Esophagus (tissue), 2 donors: ENCODE measurements at regions not wholly inside any gene's neighbourhood (a gene's known extent, or its start where the extent isn't known, plus 50 kb on each side); places are given as distances from the start of the nearest gene placed in this dataset.

Experiments
- H3K27ac ChIP-seq, 2 donors: one replicate each; pipeline ENCODE4 v1.5.1; 2013; ENCODE audit warnings: low read depth in 2 of 2, mild to moderate bottlenecking in 2 of 2, inconsistent platforms in 1 of 2, low read length in 1 of 2, moderate library complexity in 1 of 2
- H3K27me3 ChIP-seq, 2 donors: one replicate each; pipeline ENCODE4 v1.6.1; 2013; ENCODE audit warnings: low read length in 2 of 2, control low read depth in 1 of 2, mild to moderate bottlenecking in 1 of 2; ENCODE audit not compliant: insufficient read depth in 2 of 2, control insufficient read depth in 1 of 2
- H3K36me3 ChIP-seq, 2 donors: one replicate each; pipeline ENCODE4 v1.6.1; 2013; ENCODE audit warnings: low read length in 1 of 2; ENCODE audit not compliant: control insufficient read depth in 2 of 2, insufficient read depth in 2 of 2
- H3K4me1 ChIP-seq, 2 donors: one replicate each; pipeline ENCODE4 v1.6.1; 2013; ENCODE audit warnings: low read length in 1 of 2; ENCODE audit not compliant: control insufficient read depth in 2 of 2, insufficient read depth in 2 of 2
- H3K4me3 ChIP-seq, 2 donors: one replicate each; pipeline ENCODE4 v1.5.1; 2013; ENCODE audit warnings: low read length in 2 of 2, mild to moderate bottlenecking in 2 of 2, low read depth in 1 of 2, moderate library complexity in 1 of 2
- H3K9me3 ChIP-seq, 2 donors: one replicate each; pipeline ENCODE4 v1.6.1; 2013; ENCODE audit warnings: mild to moderate bottlenecking in 2 of 2, low read depth in 1 of 2, low read length in 1 of 2, moderate library complexity in 1 of 2; ENCODE audit not compliant: control insufficient read depth in 2 of 2, insufficient read depth in 1 of 2
- WGBS, 2 donors: extraction: QIAGEN DNeasy Blood & Tissue Kit; methylation state at CpG; one replicate each; pipeline ENCODE4 v1.1.7; 2013; 5-methylcytosine and 5-hydroxymethylcytosine counted together
- donor health status: healthy with polysubstance abuse.
- donor health status: Bipolar disorder and iron deficiency.

DNA sequence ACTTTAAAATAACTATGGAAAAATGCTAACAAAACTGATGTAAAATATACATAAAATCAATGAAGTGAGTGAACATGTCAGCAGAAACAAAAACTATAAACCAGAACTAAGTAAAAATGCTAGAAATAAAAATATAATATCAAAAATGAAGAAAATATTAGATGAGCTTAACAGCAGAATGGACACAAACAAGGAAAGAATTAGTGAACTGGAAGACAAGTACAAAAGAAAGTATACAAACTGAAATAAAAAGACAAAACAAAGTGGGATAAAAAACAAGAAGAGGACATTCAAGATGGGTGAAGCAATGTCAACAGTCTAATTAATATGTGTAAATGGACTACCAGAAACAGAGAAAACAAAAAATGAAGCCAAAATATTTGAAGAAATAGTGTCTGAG is 339.2 kb downstream of the NXPE2 start:
- Histone ChIP-seq H3K4me3 (no peak overlapping the region), H3K27me3 (no peaks in the 10 kb centered on the region), H3K36me3 (no peaks in the 10 kb centered on the region), H3K9me3 (no peaks in the 10 kb centered on the region), H3K4me1 (no peaks in the 10 kb centered on the region), H3K27ac (no peak overlapping the region)

DNA sequence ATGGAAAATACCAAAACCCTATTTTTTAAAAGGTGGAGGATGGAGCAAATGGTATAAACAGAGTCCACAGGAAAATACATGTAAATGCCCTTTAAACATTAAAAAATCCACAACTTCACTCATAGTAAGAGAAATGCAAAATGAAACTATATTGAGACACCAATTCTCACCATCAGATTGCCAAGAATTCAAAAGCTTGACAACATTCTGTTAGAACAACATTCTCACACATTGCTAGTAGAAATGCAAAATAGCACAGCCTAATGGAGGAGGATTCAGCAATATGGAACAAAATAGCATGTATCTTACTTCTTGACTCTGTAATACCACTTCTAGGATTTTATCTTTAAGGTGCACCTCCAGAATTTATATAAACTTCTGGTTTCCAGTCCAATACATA is 351.8 kb downstream of the NXPE2 start:
- Histone ChIP-seq H3K27me3 (no peaks in the 10 kb centered on the region), H3K4me3 (no peak overlapping the region), H3K9me3 (no peaks in the 10 kb centered on the region), H3K4me1 (no peaks in the 10 kb centered on the region), H3K36me3 (no peaks in the 10 kb centered on the region), H3K27ac (no peak overlapping the region)

GRCh38 chr11:115036406-115037180 is 358.3 kb downstream of the NXPE2 start:
- no peaks in the 10 kb centered on the region for H3K36me3 ChIP-seq
- no peaks in the 10 kb centered on the region for H3K4me1 ChIP-seq
- H3K27ac ChIP-seq, result no peak overlapping the region
- no peak overlapping the region for H3K4me3 ChIP-seq
- 84 to 86% methylated on average over 7 of the region's 7 CpGs for WGBS, 2 donors
- no peaks in the 10 kb centered on the region for H3K27me3 ChIP-seq
- H3K9me3 ChIP-seq, result no peaks in the 10 kb centered on the region

- H3K36me3 ChIP-seq, result no peaks in the 10 kb centered on the region
- 69 to 76% methylated on average over 3 of the region's 3 CpGs for WGBS, 2 donors
- peaks cover 0 to 2% of the 10 kb centered on the region in 2 donors for H3K9me3 ChIP-seq
- H3K27ac ChIP-seq, result no peak overlapping the region
- no peak overlapping the region for H3K4me3 ChIP-seq
- H3K4me1 ChIP-seq, result no peaks in the 10 kb centered on the region
- H3K27me3 ChIP-seq, result no peaks in the 10 kb centered on the region
Observed at GRCh38 chr11:115042002-115042401, 363.7 kb downstream of the NXPE2 start.

DNA sequence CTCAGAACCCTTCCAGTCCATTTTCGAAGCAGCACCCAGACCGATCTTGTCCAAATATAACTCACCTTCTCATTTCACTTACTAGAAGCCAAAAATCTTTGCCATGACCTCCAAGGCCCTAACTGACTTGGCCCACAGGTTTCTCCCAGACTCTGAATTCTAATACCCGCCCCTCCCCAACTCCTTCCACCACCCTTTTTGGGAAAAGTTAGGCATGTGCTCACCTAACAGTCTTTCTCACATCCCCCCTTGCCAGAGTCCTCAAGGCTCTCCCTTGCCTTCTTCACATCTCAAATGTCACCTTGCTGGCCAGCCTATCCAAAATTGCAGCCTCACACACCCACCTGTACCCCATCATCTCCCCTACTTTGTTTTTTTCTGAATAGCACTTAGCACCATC is 369.3 kb downstream of the NXPE2 start:
- 91 to 94% methylated on average over 3 of the region's 3 CpGs for WGBS, 2 donors
- no peak overlapping the region for H3K4me3 ChIP-seq
- no peaks in the 10 kb centered on the region for H3K27me3 ChIP-seq
- no peak overlapping the region for H3K27ac ChIP-seq
- peaks cover 0 to 2% of the 10 kb centered on the region in 2 donors for H3K9me3 ChIP-seq
- H3K4me1 ChIP-seq, result no peaks in the 10 kb centered on the region
- H3K36me3 ChIP-seq, result no peaks in the 10 kb centered on the region

GRCh38 chr11:115049796-115050195 is 371.5 kb downstream of the NXPE2 start:
- H3K36me3 ChIP-seq, result no peaks in the 10 kb centered on the region
- WGBS, 2 donors, result 59 to 70% methylated on average over 11 of the region's 11 CpGs
- H3K27me3 ChIP-seq, result no peaks in the 10 kb centered on the region
- no peaks in the 10 kb centered on the region for H3K9me3 ChIP-seq
- H3K4me3 ChIP-seq, result no peak overlapping the region
- no peak overlapping the region for H3K27ac ChIP-seq
- H3K4me1 ChIP-seq, result no peaks in the 10 kb centered on the region

- no peaks in the 10 kb centered on the region for H3K4me1 ChIP-seq
- H3K4me3 ChIP-seq, result no peak overlapping the region
- H3K36me3 ChIP-seq, result no peaks in the 10 kb centered on the region
- no peaks in the 10 kb centered on the region for H3K9me3 ChIP-seq
- no peak overlapping the region for H3K27ac ChIP-seq
- no peaks in the 10 kb centered on the region for H3K27me3 ChIP-seq
- WGBS, 2 donors, result 51 to 61% methylated on average over 6 of the region's 6 CpGs
Observed at GRCh38 chr11:115050756-115051155, 372.4 kb downstream of the NXPE2 start.

DNA sequence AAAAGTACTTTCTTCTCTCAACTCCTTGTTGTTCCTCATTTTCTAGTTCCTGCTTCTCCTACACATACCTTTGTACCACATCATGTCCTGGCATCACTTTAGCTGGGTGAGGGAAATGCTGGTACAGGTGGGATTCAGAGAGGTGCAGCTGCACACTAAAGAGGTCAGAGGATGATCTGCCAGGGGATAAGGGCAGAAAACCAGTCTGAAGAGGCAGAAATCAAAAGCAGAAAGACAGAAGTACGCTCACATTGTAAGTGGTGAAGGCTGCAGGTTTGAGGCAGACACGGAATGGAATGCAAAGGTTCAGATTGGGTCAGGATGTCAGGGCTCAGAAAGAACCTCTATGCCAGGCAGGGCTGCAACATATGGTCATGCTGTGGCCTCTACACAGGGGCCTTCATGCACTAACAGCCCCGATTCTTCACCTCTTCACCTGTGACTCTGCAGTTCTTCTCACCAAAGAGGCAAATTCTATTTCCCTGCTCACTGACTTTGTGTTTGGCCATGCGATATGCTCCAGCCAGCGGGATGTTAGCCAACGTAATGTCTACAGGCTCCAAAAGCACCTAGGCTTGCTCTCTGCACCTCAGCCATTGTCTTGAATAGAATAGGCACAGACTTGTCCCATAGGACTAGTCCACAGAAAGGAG is 373.7 kb downstream of the NXPE2 start:
- Histone ChIP-seq H3K4me1 (no peaks in the 10 kb centered on the region), H3K4me3 (no peak overlapping the region), H3K9me3 (no peaks in the 10 kb centered on the region), H3K27ac (no peak overlapping the region), H3K27me3 (no peaks in the 10 kb centered on the region), H3K36me3 (no peaks in the 10 kb centered on the region)
- 80 to 82% methylated on average over 6 of the region's 6 CpGs for WGBS, 2 donors

DNA sequence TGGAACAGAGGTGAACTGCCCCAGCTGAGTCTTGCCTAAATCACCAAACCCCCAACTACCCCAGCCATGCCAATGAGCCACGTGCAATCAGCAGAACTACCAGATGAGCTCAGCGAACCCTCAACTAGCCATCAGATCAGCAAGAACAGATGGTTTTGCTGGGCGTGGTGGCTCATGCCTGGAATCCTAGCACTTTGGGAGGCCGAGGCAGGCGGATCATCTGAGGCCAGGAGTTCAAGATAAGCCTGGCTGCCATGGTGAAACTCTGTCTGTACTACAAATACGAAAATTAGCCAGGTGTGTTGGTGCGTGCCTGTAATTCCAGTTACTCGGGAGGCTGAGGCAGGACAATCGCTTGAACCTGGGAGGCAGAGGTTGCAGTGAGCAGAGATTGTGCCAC is 374.3 kb downstream of the NXPE2 start:
- Histone ChIP-seq H3K27ac (no peak overlapping the region), H3K4me1 (no peaks in the 10 kb centered on the region), H3K27me3 (no peaks in the 10 kb centered on the region), H3K36me3 (no peaks in the 10 kb centered on the region), H3K4me3 (no peak overlapping the region), H3K9me3 (peaks cover under 1 to 4% of the 10 kb centered on the region in 2 donors)
- WGBS, 2 donors, result 87 to 88% methylated on average over 9 of the region's 9 CpGs
